GM10266 (cell line): ENCODE measurements at regions not wholly inside any gene's neighbourhood (a gene's known extent, or its start where the extent isn't known, plus 50 kb on each side); places are given as distances from the start of the nearest gene placed in this dataset.

Experiments
- DNase-seq: peaks from one replicate; pipeline ENCODE4 v3.0.0; 2012; ENCODE audit errors: extremely low spot score
- CTCF ChIP-seq: IDR thresholded peaks from 2 replicates; pipeline ENCODE4 v1.5.1; 2012; ENCODE audit warnings: mild to moderate bottlenecking, low read depth; ENCODE audit not compliant: control insufficient read depth, insufficient read depth; ENCODE audit errors: missing control alignments

- TF ChIP-seq CTCF, result no peak
- DNase-seq, result no peak
Observed at GRCh38 chr1:99516141-99516540, 129.8 kb upstream of the PALMD start.

- no peak for DNase-seq
- no peak for TF ChIP-seq CTCF
Observed at GRCh38 chr1:99520121-99520520, 125.8 kb upstream of the PALMD start.

GRCh38 chr1:99525331-99525730 is 120.6 kb upstream of the PALMD start:
- no peak for DNase-seq
- no peak for TF ChIP-seq CTCF

- peak; percentile 20 for TF ChIP-seq CTCF
- no peak for DNase-seq
Observed at GRCh38 chr1:99527078-99527477, 118.8 kb upstream of the PALMD start.

- no peak for DNase-seq
- TF ChIP-seq CTCF, result no peak
Observed at GRCh38 chr1:99527545-99527944, 118.4 kb upstream of the PALMD start.

- DNase-seq, result no peak
- no peak for TF ChIP-seq CTCF
Observed at GRCh38 chr1:99529002-99529401, 116.9 kb upstream of the PALMD start.

- no peak for TF ChIP-seq CTCF
- no peak for DNase-seq
Observed at GRCh38 chr1:99531578-99532275, 114.2 kb upstream of the PALMD start.
